ENCODE measurements at regions not wholly inside any gene's neighbourhood (a gene's known extent, or its start where the extent isn't known, plus 50 kb on each side); places are given as distances from the start of the nearest gene placed in this dataset.

GRCh38 chr4:43987331-43987944 is 461.2 kb downstream of the KCTD8 start:
- no peak for DNase-seq (ENCODE audit: low read depth in 1 of 2, low spot score in 1 of 2)
- H3K4me3 ChIP-seq (replicated peaks; ENCODE audit: insufficient read depth, low read length) = no peak overlapping the region
- no peaks in the 10 kb centered on the region for H3K27me3 ChIP-seq (ENCODE audit: insufficient read depth, poor library complexity, severe bottlenecking)
- no peak for TF ChIP-seq GABPA (IDR thresholded peaks at IDR 0.05; ENCODE audit: low read depth)
- TF ChIP-seq SPI1 (IDR thresholded peaks at IDR 0.05; ENCODE audit: borderline replicate concordance, low read depth) = no peak
- TF ChIP-seq POLR2AphosphoS5 (IDR thresholded peaks at IDR 0.05; ENCODE audit: low read depth) = no peak
- TF ChIP-seq REST (IDR thresholded peaks at IDR 0.05; ENCODE audit: insufficient replicate concordance, low read depth) = no peak
- TF ChIP-seq, protein P1, sequence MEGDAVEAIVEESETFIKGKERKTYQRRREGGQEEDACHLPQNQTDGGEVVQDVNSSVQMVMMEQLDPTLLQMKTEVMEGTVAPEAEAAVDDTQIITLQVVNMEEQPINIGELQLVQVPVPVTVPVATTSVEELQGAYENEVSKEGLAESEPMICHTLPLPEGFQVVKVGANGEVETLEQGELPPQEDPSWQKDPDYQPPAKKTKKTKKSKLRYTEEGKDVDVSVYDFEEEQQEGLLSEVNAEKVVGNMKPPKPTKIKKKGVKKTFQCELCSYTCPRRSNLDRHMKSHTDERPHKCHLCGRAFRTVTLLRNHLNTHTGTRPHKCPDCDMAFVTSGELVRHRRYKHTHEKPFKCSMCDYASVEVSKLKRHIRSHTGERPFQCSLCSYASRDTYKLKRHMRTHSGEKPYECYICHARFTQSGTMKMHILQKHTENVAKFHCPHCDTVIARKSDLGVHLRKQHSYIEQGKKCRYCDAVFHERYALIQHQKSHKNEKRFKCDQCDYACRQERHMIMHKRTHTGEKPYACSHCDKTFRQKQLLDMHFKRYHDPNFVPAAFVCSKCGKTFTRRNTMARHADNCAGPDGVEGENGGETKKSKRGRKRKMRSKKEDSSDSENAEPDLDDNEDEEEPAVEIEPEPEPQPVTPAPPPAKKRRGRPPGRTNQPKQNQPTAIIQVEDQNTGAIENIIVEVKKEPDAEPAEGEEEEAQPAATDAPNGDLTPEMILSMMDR (IDR thresholded peaks at IDR 0.05; ENCODE audit: insufficient read depth, low read length) = no peak
- H3K27ac ChIP-seq (replicated peaks) = no peak overlapping the region

GRCh38 chr4:43990551-43990950 is 458.1 kb downstream of the KCTD8 start:
- Histone ChIP-seq H3K27ac (replicated peaks) (no peak overlapping the region), H3K27me3 (ENCODE audit: insufficient read depth, poor library complexity, severe bottlenecking) (no peaks in the 10 kb centered on the region), H3K4me3 (replicated peaks; ENCODE audit: insufficient read depth, low read length) (no peak overlapping the region)
- TF ChIP-seq REST (IDR thresholded peaks at IDR 0.05; ENCODE audit: insufficient replicate concordance, low read depth) = no peak
- DNase-seq (ENCODE audit: low read depth in 1 of 2, low spot score in 1 of 2) = no peak

- TF ChIP-seq GABPA (IDR thresholded peaks at IDR 0.05; ENCODE audit: low read depth) = no peak
- no peak for TF ChIP-seq REST (IDR thresholded peaks at IDR 0.05; ENCODE audit: insufficient replicate concordance, low read depth)
- TF ChIP-seq SPI1 (IDR thresholded peaks at IDR 0.05; ENCODE audit: borderline replicate concordance, low read depth) = no peak
- TF ChIP-seq, protein P1 (IDR thresholded peaks at IDR 0.05; ENCODE audit: insufficient read depth, low read length) = no peak
- no peak for TF ChIP-seq POLR2AphosphoS5 (IDR thresholded peaks at IDR 0.05; ENCODE audit: low read depth)
- H3K4me3 ChIP-seq (replicated peaks; ENCODE audit: insufficient read depth, low read length) = no peak overlapping the region
- no peaks in the 10 kb centered on the region for H3K27me3 ChIP-seq (ENCODE audit: insufficient read depth, poor library complexity, severe bottlenecking)
- DNase-seq (ENCODE audit: low read depth in 1 of 2, low spot score in 1 of 2) = no peak
- no peak overlapping the region for H3K27ac ChIP-seq (replicated peaks)
These were observed 457.6 kb downstream of the KCTD8 start for GRCh38 chr4:43990963-43991362.
